ENCODE measurements at regions not wholly inside any gene's neighbourhood (a gene's known extent, or its start where the extent isn't known, plus 50 kb on each side); places are given as distances from the start of the nearest gene placed in this dataset.

- no peak for DNase-seq (ENCODE audit: insufficient read length, low spot score)
- no peak for TF ChIP-seq POLR2A (IDR thresholded peaks at IDR 0.05; ENCODE audit: low read depth, low read length)
- TF ChIP-seq POLR2AphosphoS5 (IDR thresholded peaks at IDR 0.05; ENCODE audit: low read depth, low read length): no peak
- no peak for TF ChIP-seq POU2F2 (IDR thresholded peaks at IDR 0.05; ENCODE audit: low read depth, low read length)
- no peak for TF ChIP-seq TAF1 (IDR thresholded peaks at IDR 0.05; ENCODE audit: low read depth, low read length)
- no peak for TF ChIP-seq PAX5 (IDR thresholded peaks at IDR 0.05; ENCODE audit: insufficient read depth, low read length, severe bottlenecking)
- TF ChIP-seq SPI1 (IDR thresholded peaks at IDR 0.05; ENCODE audit: low read depth, low read length): no peak
- FAIRE-seq: no peak
These were observed 162.6 kb upstream of the CDH13 start for GRCh38 chr16:82464187-82464586.

DNA sequence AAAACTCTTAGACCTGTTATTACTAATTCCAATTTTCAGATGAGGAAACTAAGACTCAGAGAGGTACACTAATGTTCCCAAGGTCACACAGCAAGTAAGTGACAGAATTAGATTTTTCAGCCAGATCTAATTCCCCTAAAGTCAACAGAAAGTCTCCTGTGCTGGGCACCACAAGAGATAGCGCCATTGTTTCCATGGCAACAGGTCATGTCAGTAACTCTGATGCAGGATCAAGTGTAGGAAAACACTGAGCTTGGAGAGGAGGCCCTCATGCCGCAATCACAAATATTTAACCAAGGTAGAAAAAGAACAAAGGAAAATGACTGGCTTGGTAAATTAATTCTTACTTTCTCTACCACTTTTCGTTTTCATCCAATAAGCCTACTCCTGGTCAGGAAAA, 166.0 kb upstream of the CDH13 start:
- no peak for DNase-seq (ENCODE audit: insufficient read length, low spot score)

GRCh38 chr16:82459580-82460256, 167.1 kb upstream of the CDH13 start:
- DNase-seq (ENCODE audit: insufficient read length, low spot score) (no peak), FAIRE-seq (no peak)

More for the DNA sequence above, 166.0 kb upstream of the CDH13 start:
- no peak for FAIRE-seq
- TF ChIP-seq POU2F2 (IDR thresholded peaks at IDR 0.05; ENCODE audit: low read depth, low read length) (no peak), PAX5 (IDR thresholded peaks at IDR 0.05; ENCODE audit: insufficient read depth, low read length, severe bottlenecking) (no peak), POLR2AphosphoS5 (IDR thresholded peaks at IDR 0.05; ENCODE audit: low read depth, low read length) (no peak), TAF1 (IDR thresholded peaks at IDR 0.05; ENCODE audit: low read depth, low read length) (no peak), POLR2A (IDR thresholded peaks at IDR 0.05; ENCODE audit: low read depth, low read length) (no peak), SPI1 (IDR thresholded peaks at IDR 0.05; ENCODE audit: low read depth, low read length) (no peak)

DNA sequence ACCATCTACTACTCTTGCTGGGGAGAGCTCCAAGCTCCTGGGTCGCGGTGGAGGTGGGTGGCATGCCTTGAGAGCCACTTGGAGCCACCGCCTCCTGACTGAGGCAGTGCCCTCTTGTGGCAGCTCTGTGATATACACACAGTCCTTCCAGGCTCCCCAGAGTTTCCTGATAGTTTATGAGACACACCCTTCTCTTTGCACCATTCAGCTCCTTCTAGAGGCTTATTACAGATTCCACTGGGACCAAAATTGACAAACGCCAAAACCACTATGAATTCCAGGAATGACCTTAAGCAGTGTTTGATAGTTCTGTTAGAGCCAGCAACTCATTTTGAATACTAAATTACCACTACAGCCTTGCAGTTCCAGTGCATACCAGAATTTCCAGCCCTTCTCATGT, 170.1 kb upstream of the CDH13 start:
- DNase-seq (ENCODE audit: insufficient read length, low spot score) (peak; percentile 35), FAIRE-seq (no peak)
- TF ChIP-seq PAX5 (IDR thresholded peaks at IDR 0.05; ENCODE audit: insufficient read depth, low read length, severe bottlenecking) (no peak), POLR2A (IDR thresholded peaks at IDR 0.05; ENCODE audit: low read depth, low read length) (no peak), TAF1 (IDR thresholded peaks at IDR 0.05; ENCODE audit: low read depth, low read length) (no peak), POU2F2 (IDR thresholded peaks at IDR 0.05; ENCODE audit: low read depth, low read length) (no peak), SPI1 (IDR thresholded peaks at IDR 0.05; ENCODE audit: low read depth, low read length) (no peak), POLR2AphosphoS5 (IDR thresholded peaks at IDR 0.05; ENCODE audit: low read depth, low read length) (no peak)

More at GRCh38 chr16:82459580-82460256, 167.1 kb upstream of the CDH13 start:
- TF ChIP-seq POU2F2 (IDR thresholded peaks at IDR 0.05; ENCODE audit: low read depth, low read length): no peak
- no peak for TF ChIP-seq TAF1 (IDR thresholded peaks at IDR 0.05; ENCODE audit: low read depth, low read length)
- no peak for TF ChIP-seq SPI1 (IDR thresholded peaks at IDR 0.05; ENCODE audit: low read depth, low read length)
- TF ChIP-seq POLR2A (IDR thresholded peaks at IDR 0.05; ENCODE audit: low read depth, low read length): no peak
- no peak for TF ChIP-seq POLR2AphosphoS5 (IDR thresholded peaks at IDR 0.05; ENCODE audit: low read depth, low read length)
- no peak for TF ChIP-seq PAX5 (IDR thresholded peaks at IDR 0.05; ENCODE audit: insufficient read depth, low read length, severe bottlenecking)

DNA sequence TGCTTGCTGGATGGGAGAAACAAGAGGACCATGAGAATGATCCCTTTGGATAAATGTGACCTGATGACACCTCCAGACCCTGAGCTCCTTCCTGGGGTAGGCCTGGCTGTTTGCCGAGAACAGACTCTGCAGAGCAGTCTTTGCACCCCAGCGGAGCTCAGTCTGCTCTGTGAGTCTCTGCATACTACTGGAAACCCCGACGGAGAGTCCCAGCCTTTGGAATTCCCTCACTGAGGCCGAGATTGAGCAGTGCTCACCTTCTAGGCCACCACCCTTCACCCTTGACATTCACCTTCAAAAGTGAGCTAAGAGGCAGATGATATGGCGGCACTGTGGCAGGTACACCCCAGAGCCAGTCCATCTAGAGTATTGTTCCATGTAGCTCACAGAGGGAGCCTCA, 172.2 kb upstream of the CDH13 start:
- no peak for TF ChIP-seq PAX5 (IDR thresholded peaks at IDR 0.05; ENCODE audit: insufficient read depth, low read length, severe bottlenecking)
- no peak for TF ChIP-seq TAF1 (IDR thresholded peaks at IDR 0.05; ENCODE audit: low read depth, low read length)
- TF ChIP-seq POLR2AphosphoS5 (IDR thresholded peaks at IDR 0.05; ENCODE audit: low read depth, low read length): no peak
- TF ChIP-seq POU2F2 (IDR thresholded peaks at IDR 0.05; ENCODE audit: low read depth, low read length): no peak
- TF ChIP-seq SPI1 (IDR thresholded peaks at IDR 0.05; ENCODE audit: low read depth, low read length): no peak
- no peak for TF ChIP-seq POLR2A (IDR thresholded peaks at IDR 0.05; ENCODE audit: low read depth, low read length)
- FAIRE-seq (no peak), DNase-seq (ENCODE audit: insufficient read length, low spot score) (no peak)

- TF ChIP-seq POLR2AphosphoS5 (IDR thresholded peaks at IDR 0.05; ENCODE audit: low read depth, low read length): no peak
- no peak for TF ChIP-seq POU2F2 (IDR thresholded peaks at IDR 0.05; ENCODE audit: low read depth, low read length)
- no peak for TF ChIP-seq PAX5 (IDR thresholded peaks at IDR 0.05; ENCODE audit: insufficient read depth, low read length, severe bottlenecking)
- TF ChIP-seq POLR2A (IDR thresholded peaks at IDR 0.05; ENCODE audit: low read depth, low read length): no peak
- no peak for FAIRE-seq
- DNase-seq (ENCODE audit: insufficient read length, low spot score): no peak
These were observed 172.6 kb upstream of the CDH13 start for GRCh38 chr16:82454152-82454551.

DNA sequence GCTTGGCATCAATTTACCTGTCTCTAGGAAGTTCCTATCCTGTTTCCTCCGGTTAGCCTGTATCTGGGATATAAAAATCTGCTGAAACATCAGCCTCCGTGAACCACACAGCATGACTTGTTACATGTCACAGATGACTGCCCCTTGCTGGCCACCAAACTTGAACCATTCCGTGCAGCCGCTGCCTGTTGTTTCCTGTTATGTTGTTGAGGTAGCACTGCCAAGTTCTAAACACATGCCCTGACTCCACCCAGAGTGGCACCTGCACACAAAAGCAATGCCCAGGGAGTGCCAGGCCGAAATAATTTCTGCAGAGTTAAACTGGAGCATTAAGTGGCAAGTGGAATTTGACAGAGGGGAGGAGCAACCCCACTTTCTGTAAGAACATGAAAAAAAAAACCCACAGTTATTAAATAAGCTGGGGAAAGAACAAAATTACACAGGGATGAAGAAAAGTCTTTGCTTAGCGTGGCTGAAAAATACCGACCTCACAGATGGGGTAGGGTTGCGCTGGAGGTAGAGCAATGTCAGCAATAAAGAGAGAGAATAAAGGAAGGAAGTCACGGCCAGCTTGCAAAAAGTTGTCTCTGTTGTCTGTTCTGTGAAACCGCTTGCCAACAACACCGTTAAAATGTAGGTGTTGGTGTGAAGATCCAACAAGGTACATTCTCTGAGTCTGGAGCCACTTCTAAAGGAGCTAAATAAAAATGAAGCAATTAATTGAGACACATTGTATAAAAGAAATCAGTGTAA, 174.6 kb upstream of the CDH13 start:
- DNase-seq (ENCODE audit: insufficient read length, low spot score) (no peak), FAIRE-seq (no peak)
- TF ChIP-seq POLR2AphosphoS5 (IDR thresholded peaks at IDR 0.05; ENCODE audit: low read depth, low read length): no peak
- no peak for TF ChIP-seq POU2F2 (IDR thresholded peaks at IDR 0.05; ENCODE audit: low read depth, low read length)
- TF ChIP-seq PAX5 (IDR thresholded peaks at IDR 0.05; ENCODE audit: insufficient read depth, low read length, severe bottlenecking): no peak
- TF ChIP-seq POLR2A (IDR thresholded peaks at IDR 0.05; ENCODE audit: low read depth, low read length): no peak

DNA sequence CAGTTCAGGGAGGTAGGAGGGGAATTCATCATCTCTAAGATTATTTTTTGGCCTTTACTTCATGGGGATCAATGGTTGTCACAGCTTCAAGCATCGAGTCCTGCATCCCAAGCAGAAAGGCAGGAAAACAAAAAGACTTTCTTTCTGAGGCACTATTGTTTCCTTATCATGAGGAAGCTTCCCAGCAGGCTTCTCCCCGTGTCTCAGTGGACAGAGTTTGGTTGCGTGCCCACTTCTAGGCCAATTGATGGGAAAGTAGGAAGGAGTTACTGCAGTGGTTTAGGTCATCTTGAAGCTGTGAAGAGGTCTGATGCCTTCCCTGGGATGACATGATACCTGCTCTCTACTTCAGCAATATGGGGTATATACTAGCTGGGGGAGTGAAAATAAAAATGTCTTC, 175.3 kb upstream of the CDH13 start:
- no peak for FAIRE-seq
- no peak for DNase-seq (ENCODE audit: insufficient read length, low spot score)
- no peak for TF ChIP-seq POLR2A (IDR thresholded peaks at IDR 0.05; ENCODE audit: low read depth, low read length)
- no peak for TF ChIP-seq POU2F2 (IDR thresholded peaks at IDR 0.05; ENCODE audit: low read depth, low read length)
- TF ChIP-seq POLR2AphosphoS5 (IDR thresholded peaks at IDR 0.05; ENCODE audit: low read depth, low read length): no peak
- no peak for TF ChIP-seq TAF1 (IDR thresholded peaks at IDR 0.05; ENCODE audit: low read depth, low read length)
- no peak for TF ChIP-seq PAX5 (IDR thresholded peaks at IDR 0.05; ENCODE audit: insufficient read depth, low read length, severe bottlenecking)
- no peak for TF ChIP-seq SPI1 (IDR thresholded peaks at IDR 0.05; ENCODE audit: low read depth, low read length)

DNA sequence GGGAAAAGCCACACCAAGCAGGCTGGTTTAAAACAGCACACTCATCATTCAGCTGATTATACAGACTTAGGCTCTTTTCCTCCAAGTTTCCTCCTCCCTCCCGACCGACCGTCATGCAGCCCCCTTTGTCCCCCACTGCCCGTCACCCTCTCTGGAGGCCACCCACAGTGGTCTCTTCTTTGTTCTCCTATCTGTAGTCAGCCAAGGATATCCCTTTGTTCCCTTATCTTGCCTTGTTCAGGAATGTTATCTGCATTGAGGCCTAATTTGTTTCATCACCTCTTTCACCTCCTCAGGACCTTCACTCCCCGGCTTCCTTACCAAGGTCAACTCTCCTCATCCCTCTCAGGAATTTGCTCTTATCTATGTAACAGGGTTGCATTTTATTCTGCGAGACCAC, 186.4 kb upstream of the CDH13 start:
- TF ChIP-seq TAF1 (IDR thresholded peaks at IDR 0.05; ENCODE audit: low read depth, low read length): no peak
- TF ChIP-seq SPI1 (IDR thresholded peaks at IDR 0.05; ENCODE audit: low read depth, low read length): no peak
- no peak for TF ChIP-seq POU2F2 (IDR thresholded peaks at IDR 0.05; ENCODE audit: low read depth, low read length)
- TF ChIP-seq POLR2A (IDR thresholded peaks at IDR 0.05; ENCODE audit: low read depth, low read length): no peak
- TF ChIP-seq POLR2AphosphoS5 (IDR thresholded peaks at IDR 0.05; ENCODE audit: low read depth, low read length): no peak
- TF ChIP-seq PAX5 (IDR thresholded peaks at IDR 0.05; ENCODE audit: insufficient read depth, low read length, severe bottlenecking): no peak
- no peak for DNase-seq (ENCODE audit: insufficient read length, low spot score)
- no peak for FAIRE-seq
